HFF-Myc (cell line): ENCODE measurements at regions not wholly inside any gene's neighbourhood (a gene's known extent, or its start where the extent isn't known, plus 50 kb on each side); places are given as distances from the start of the nearest gene placed in this dataset.

Experiments
- DNase-seq: peaks from one replicate; pipeline ENCODE4 v3.0.0-alpha.2; 2011; ENCODE audit warnings: low read depth; ENCODE audit errors: extremely low read depth
- H3K4me3 ChIP-seq: replicated peaks from 2 replicates; pipeline ENCODE4 v1.5.1; 2011; ENCODE audit warnings: low read depth, mild to moderate bottlenecking, control low read depth, low read length
- TF ChIP-seq, protein P1 (sequence below): IDR thresholded peaks from 2 replicates; pipeline ENCODE4 v1.5.1; 2012; ENCODE audit warnings: mild to moderate bottlenecking, low read depth, low read length, control low read depth; ENCODE audit errors: missing control alignments

DNA sequence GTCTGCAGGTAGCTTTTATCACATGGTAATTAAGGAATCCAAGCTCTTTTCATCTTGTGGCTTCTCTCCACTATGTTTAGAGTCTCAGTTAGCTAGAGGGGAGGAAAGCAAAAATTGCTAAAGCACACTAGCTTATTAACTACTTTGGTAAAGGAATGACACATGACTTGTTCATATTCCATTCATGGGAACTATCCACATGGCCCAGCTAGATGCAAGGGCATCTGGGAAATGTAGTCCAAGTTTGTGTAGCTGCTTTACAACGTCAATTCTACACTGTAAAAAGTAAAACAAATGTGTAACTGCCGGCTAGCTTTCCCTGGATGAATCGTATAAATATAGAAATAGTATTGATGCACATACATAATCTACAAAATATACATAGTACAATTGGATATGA is 244.5 kb upstream of the LRFN5 start:
- H3K4me3 ChIP-seq: no peak overlapping the region
- TF ChIP-seq, protein P1, sequence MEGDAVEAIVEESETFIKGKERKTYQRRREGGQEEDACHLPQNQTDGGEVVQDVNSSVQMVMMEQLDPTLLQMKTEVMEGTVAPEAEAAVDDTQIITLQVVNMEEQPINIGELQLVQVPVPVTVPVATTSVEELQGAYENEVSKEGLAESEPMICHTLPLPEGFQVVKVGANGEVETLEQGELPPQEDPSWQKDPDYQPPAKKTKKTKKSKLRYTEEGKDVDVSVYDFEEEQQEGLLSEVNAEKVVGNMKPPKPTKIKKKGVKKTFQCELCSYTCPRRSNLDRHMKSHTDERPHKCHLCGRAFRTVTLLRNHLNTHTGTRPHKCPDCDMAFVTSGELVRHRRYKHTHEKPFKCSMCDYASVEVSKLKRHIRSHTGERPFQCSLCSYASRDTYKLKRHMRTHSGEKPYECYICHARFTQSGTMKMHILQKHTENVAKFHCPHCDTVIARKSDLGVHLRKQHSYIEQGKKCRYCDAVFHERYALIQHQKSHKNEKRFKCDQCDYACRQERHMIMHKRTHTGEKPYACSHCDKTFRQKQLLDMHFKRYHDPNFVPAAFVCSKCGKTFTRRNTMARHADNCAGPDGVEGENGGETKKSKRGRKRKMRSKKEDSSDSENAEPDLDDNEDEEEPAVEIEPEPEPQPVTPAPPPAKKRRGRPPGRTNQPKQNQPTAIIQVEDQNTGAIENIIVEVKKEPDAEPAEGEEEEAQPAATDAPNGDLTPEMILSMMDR: no peak
- no peak for DNase-seq

GRCh38 chr14:41360126-41360525 is 246.6 kb upstream of the LRFN5 start:
- DNase-seq: no peak
- TF ChIP-seq, protein P1: no peak
- no peak overlapping the region for H3K4me3 ChIP-seq

- no peak for DNase-seq
- TF ChIP-seq, protein P1: no peak
- no peak overlapping the region for H3K4me3 ChIP-seq
Measured at GRCh38 chr14:41355866-41356265, 250.8 kb upstream of the LRFN5 start.

- DNase-seq: no peak
- TF ChIP-seq, protein P1: no peak
- no peak overlapping the region for H3K4me3 ChIP-seq
Measured at GRCh38 chr14:41350476-41350875, 256.2 kb upstream of the LRFN5 start.

DNA sequence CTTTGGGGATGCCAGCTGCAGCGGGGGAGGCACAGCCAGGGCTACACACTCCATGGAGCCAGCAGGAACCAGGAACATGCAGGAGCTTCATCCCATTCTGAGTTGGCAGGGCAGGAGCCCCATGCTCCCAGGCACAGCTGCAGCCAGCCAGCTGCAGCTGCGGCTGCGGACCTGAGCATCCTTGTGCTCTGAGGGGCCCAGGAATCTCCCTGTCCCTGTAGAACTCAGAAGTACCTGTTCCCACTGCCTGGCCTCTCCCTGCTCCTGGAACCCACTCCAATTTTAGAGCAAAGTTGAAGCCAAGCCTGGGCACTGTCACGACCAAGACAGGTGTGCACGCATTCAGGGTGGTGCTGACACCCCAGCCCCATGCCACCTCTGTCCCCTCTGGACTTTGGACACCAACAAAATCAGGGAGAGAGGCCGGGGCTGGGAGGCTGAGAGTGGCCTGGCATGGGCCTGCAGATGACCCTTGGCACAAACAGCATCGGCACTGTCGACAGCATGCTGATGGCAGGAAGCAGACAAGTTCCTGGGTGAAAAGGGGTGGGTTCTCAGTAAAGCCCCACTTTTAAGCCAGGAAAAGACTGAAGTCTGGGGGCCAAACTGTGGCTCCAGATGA is 257.3 kb upstream of the LRFN5 start:
- no peak for DNase-seq
- TF ChIP-seq, protein P1: no peak
- no peak overlapping the region for H3K4me3 ChIP-seq

DNA sequence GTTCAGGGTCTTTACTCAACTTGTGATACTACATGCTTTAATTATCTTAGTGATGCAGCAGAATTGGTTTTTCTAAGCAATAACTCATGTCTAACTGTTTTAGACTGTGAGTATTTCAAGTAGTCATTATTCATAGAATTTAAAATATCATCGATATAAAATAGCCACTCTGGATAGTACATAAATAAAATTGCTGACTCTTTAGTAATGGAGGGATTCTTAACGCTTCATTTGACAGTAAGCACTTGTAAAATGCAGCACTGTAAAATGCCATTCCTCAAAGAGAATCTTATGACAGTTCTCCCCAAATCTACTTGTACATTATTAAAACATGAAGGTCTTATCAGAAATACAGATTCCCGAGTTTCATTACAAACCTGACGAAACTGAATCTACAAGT is 262.8 kb upstream of the LRFN5 start:
- TF ChIP-seq, protein P1: no peak
- DNase-seq: no peak
- no peak overlapping the region for H3K4me3 ChIP-seq

GRCh38 chr14:41313196-41313595 is 293.5 kb upstream of the LRFN5 start:
- TF ChIP-seq, protein P1: no peak
- DNase-seq: no peak
- no peak overlapping the region for H3K4me3 ChIP-seq
